NCI-H460 (cell line): ENCODE measurements at regions not wholly inside any gene's neighbourhood (a gene's known extent, or its start where the extent isn't known, plus 50 kb on each side); places are given as distances from the start of the nearest gene placed in this dataset.
"Not testable (repeated sequence)": the region's sequence is repeated elsewhere in the genome, so short reads cannot be mapped to it uniquely, and the experiment has no call there.

Experiments used
- DNase-seq: peaks from one replicate; pipeline ENCODE4 v3.0.0-alpha.2; 2016; ENCODE audit warnings: low read depth; ENCODE audit errors: extremely low read depth

DNA sequence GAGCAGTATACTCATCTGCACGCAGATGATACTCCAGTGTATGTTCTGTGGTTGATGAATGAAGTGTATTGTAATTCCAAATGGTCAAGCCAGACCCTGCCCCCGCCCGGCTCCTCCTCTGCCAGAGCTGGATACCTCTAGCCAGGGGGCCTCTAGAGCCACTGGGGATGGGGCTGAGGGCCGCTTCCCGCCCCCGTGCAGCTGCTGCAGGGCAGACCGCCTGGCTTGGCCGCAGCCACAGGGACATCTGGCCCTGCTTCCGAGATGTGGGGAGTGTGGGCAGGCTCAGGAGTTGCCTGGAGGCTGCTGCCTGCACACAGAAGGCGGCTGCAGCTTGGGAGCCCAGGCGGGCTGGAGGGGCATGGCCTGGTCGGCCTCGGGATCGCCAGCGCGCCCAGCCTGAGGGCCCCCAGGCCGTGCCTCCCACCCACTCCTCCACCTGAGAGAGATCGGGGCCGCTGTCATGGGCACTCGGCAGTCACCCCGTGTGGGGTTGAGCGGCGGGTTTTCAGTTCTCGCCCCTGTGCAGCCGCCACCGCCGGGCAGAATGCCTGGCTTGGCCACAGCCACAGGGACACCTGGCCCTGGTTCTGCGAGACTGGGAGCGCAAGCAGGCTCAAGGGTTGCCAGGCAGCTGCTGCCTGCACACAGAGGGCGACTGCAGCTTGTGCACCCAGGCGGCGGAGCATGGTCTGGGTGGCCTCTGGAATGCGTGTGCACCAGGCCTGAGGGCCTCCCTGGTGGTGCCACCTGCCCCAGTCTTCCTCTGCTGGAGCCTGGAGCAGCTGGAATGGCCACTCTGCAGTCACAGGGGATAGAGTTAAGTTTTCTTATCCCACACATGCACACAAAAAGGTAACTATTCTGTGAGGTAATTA is 1643.7 kb downstream of the SPATA31A7 start:
- not testable (repeated sequence) for DNase-seq

DNA sequence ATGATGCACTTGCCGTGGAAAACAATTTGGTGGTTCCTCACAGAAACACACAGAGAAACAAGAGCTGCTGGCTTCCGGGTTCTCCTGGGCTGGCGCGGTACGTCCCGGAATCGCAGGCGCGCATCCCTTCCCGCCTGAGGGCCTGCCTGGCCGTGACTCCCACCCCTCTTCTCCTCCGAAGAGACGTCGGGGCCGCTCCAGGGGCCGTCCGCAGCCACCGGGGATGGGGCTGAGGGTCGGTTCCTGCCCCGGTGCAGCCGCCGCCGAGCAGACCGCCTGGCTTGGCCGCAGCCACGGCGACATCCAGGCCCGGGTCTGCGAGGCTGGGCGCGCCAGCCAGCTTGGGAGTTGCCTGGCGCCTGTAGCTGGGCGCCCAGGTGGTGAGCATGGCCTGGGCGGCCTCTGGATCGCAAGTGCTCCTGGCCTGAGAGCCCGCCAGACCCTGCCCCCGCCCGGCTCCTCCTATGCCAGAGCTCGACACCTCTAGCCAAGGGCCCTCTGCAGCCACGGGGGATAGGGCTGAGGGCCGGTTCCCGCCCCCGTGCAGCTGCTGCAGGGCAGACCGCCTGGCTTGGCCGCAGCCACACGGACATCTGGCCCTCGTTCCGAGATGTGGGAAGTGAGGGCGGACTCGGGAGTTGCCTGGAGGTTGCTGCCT is 1647.5 kb downstream of the SPATA31A7 start:
- DNase-seq: not testable (repeated sequence)

DNA sequence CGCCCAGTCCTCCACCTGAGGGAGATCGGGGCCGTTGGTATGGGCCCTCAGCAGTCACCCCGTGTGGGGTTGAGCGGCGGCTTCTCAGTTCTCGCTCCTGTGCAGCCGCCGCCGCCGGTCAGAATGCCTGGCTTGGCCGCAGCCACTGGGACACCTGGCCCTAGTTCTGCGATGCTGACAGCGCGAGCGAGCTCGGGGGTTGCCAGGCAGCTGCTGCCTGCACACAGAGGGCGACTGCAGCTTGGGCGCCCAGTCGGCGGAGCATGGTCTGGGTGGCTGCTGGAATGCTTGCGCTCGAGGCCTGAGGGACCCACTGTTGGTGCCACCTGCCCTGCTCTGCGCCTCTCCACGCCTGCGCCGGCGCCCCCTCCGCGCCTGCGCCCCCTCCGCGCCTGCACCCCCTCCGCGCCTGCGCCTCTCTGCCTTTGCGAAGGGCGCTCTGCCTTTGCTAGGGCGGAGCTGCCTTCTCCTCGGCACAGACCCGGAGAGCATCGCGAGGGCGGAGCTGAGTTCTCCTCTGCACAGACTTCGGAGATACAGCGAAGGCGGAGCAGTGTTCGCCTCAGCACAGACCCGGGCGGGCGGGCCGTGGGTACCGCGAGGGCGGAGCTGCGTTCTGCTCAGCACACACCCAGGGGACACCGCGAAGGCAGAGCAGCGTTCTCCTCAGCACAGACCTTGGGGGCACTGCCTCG is 1648.3 kb downstream of the SPATA31A7 start:
- DNase-seq: peak; percentile 78

DNA sequence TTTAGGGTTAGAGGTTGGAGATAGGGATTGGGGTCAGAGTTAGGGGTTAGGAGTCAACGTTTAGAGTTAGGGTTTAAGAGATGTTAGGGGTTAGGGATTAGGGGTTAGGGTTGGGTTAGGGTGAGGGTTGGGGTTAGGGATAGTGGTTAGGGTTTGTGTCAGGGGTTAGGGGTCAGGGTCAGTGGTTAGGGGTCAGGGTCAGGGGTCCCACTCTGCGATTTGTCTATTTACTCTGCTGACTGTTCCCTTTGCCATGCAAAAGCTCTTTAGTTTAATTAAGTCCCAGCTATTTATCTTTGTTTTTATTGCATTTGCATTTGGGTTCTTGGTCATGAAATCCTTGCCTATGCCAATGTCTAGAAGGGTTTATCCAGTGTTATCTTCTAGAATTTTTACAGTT is 1649.3 kb downstream of the SPATA31A7 start:
- DNase-seq: not testable (repeated sequence)

DNA sequence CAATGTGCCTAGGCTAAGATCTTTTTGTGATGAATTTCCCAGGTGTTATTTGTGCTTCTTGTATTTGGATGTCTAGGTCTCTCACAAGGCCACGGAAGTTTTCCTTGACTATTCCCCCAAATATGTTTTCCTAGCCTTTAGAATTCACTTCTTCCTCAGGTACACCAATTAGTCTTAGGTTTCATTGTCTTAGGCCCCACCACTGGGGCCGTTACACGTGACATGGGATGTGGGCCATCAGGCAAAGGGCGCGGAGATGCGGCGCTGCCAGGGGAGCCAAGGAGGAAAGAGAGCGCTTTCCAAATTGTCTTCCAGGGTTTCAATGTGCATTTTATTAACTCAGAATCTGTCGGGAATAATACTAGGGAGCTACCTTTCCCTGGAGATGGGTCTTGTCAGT is 1653.3 kb downstream of the SPATA31A7 start:
- not testable (repeated sequence) for DNase-seq

DNA sequence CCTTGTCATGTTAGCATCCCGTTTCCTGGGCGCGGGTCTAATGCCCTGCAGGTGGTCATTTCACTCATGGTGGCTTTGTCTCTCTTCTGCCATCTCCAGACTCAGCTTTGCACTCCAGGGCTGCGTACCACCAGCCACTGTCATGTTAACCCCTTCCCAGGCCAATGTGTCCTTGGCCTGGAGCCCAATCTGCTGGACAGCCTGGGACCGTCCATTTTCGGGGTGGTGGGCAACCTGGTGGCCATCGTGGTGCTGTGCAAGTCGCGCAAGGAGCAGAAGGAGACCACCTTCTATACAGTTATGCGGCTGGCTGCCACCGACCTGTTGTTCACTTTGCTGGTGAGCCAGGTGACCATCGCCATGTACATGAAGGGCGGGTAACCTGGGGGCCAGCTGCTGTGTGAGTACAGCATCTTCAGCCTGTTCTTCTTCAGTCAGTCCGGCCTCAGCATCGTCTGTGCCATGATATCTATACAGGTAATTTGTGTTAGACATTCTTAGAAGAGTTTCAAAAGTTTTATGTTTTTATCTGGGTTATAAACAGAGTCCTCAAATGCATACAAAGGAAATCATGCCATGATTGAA is 1654.0 kb downstream of the SPATA31A7 start:
- DNase-seq: not testable (repeated sequence)

DNA sequence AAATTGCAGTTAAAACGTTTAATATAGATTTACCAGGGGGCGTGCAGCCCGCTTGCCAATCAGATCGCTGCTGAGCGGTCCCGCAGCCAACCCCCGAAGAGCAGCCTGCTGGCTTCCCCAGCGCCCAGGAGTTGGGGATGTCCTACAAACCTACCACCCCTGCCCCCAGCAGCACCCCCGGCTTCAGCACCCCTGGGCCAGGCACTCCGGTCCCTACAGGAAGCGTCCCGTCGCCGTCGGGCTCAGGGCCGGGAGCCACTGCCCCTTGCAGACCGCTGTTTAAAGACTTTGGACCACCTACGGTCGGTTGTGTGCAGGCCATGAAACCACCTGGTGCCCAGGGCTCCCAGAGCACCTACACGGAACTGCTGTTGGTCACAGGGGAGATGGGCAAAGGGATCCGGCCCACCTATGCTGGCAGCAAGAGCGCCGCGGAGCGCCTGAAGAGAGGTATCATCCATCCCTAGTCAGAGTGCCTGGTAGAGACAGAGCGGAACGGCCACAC is 1654.9 kb downstream of the SPATA31A7 start:
- not testable (repeated sequence) for DNase-seq

DNA sequence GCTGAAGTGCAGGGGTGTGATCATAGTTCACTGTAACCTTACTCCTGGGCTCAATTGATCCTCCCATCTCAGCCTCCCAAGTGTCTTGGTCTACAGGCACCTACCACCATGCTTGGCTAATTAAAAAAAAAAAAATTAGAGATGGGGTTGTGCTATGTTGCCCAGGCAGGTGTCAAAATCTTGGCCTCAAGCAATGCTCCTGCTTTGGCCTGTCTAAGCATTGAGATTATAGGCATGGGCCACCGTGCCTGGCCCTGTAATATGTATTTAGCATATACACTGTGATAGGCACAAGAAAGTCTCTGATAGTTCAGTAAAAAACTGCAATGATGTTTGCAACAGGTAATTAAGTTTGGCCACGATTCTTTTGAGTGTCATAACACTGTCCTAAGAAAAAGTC is 1658.4 kb downstream of the SPATA31A7 start:
- not testable (repeated sequence) for DNase-seq

DNA sequence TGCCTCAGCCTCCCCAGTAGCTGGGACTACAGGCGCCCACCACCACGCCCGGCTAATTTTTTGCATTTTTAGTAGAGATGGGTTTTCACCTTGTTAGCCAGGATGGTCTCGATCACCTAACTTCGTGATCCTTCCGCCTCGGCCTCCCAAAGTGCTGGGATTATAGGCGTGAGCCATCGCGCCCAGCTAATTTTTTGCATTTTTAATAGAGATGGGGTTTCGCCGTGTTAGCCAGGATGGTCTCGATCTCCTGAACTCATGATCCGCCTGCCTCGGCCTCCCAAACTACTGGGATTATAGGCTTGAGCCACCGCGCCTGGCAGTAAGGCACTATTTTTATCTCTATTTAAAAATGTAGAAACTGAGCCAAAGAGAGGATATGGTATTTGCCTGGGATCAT is 1660.2 kb downstream of the SPATA31A7 start:
- not testable (repeated sequence) for DNase-seq

DNA sequence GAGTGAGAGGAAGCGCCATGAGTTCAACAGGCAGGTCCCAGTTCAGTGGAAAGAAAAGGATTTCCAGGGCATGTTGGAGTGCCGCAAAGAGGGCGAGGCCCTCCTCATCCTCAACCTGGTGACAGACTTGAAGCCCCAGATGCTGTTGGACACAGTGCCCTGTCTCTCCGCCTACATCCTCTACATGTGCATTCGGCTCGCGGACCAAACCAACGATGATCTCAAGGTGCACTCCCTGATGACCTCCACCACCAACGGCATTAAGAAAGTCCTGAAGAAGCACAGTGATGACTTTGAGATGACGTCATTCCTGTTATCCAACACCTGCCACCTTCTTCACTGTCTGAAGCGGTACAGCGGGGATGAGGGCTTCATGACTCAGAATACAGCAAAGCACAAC is 1667.4 kb downstream of the SPATA31A7 start:
- DNase-seq: not testable (repeated sequence)

DNA sequence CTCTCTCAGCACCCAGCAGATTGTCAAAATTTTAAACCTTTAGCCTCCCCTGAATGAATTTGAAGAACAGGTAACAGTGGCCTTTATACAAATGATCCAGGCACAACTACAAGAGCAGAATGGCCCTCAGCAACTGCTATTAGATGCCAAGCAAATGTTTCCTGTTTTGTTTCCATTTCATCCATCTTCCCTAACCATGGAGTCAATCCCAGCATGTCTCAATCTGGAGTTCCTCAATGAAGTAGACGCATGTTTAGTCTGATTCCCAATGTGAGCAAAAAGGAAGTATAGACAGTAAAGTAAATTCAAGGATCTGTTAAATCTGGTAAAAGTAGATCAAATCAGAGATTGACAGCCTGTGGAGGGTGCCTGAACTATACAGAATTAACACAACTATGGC is 1668.4 kb downstream of the SPATA31A7 start:
- not testable (repeated sequence) for DNase-seq

DNA sequence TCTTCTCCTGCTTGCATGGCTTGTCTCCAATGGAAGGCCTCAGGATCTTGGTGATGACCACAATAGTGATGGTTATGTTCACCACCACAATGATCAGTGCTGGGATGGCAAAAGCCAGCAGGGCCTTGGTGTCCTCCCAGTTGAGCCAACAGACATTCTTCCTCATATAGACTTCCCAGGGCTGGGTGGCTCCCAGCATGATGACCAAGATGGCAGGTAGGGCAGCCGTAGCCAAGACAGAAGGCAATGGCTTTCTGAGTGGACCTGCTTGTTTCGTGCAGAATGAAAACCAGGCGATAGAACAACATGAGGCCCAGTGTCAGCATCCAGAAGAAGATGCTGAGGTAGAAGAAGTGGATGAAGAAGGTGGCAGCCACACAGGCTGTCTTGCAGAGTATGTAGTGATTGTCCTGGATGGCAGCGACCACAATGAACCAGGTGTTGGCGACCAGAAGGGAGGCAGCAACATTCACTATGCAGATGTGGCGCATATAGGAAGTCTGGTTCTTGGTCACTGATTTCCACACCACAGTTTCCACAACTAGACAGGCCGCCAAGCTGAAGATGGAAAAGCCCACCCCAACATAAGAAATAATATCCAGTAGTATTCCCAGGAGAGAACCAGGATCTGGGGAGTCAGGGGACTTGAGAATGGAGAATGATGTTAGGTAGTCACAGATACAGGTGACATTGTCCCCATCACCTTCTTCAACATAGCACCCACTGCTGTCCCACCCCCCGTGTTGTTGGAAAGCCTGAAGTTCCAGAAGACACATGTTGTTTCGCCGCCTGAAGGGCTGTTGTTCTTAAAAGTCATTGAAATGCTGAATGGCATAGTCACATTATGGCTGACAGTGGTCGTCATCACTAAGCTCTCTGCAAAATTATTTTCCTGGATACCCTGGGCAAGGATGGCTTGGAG is 1671.4 kb downstream of the SPATA31A7 start:
- DNase-seq: not testable (repeated sequence)

DNA sequence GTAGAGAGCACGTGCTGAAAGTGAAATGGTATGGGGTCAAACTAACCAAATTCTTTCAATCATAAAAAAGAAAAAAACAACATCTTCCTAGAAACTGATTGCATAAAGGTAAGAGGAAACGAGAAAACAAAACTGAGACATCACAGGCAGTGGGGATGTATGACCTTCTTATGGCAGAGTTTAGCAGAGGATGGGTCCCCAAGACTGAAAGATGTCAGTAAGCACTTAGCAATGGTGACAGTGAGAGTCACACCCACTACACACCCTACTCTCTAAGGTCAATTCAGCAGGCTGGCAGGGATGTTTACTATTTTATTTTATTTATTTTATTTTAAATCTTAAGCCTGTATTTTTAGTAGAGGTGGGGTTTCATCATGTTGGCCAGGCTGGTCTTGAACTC is 1672.3 kb downstream of the SPATA31A7 start:
- DNase-seq: not testable (repeated sequence)

DNA sequence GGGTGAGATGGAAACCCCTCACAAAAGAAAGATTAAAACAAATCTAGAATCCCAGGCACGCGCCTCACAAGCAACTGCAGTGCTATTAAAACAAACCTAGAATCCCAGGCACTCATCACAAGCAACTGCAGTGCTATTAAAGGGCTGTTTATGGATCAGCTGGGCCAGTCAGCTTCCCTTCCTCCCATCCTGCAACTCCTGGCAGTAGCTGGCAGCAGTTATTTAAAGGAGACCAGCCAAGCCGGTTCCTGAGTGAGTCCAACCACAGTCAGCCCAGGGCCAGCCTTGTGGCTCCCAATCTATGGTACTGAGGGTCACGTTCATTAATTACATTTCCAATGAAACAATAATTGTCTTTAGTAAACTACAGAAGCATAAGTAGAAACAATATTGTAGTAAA is 1673.5 kb downstream of the SPATA31A7 start:
- DNase-seq: not testable (repeated sequence)

DNA sequence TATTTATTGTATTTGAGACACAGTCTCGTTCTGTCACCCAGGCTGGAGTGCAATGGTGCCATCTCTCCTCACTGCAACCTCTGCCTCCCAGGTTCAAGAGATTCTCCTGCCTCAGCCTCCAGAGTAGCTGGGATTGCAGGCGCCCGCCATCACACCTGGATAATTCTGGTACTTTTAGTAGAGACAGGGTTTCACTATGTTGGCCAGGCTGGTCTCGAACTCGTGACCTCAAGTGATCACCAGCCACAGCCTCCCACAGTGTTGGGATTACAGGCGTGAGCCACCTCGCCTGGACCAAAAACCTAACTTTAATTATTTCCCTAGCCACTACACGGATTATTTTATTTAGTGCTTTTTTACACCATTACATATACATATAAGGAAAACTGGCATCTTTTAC is 1674.0 kb downstream of the SPATA31A7 start:
- DNase-seq: not testable (repeated sequence)

DNA sequence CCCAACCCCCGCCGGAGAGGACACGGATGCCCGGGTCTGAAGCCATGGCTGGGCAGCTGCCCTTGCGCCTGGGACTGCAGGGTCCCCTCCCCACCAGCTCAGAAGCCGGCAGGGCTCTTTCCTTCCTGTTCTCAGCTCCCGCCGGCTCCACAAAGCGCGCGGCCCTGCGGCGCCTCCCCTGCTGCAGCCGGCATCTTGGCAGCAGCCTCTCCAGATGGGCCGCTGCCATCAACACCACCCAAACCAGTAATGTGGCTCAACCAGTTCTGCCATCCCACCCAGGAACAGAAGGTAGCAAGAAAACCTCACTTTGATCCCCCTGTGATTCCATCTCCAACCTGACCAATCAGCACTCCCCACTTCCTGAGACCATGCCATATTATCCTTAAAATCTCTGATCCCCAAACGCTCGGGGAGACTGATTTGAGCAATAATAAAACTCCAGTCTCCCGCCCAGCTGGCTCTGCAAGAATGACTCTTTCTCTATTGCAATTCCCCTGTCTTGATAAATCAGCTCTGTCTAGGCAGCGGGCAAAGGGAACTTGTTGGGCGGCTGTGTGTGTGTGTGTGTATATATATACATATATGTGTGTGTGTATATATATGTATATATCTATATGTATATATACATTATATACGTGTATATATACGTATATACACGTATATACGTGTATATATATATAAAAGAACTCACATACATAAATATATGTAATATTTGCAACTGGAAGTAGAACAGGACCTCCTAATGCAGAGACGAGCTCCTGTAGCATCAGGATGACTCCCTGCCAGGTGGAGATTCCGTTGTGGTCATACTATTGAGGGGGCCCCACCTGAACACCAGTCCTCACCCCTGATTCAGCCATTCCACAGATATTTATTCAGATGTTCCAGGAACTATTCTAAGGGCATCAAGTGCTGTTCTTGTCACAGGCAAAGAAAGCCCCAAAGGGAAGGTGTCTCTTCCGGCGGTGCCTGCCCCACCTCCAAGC is 1674.9 kb downstream of the SPATA31A7 start:
- not testable (repeated sequence) for DNase-seq

DNA sequence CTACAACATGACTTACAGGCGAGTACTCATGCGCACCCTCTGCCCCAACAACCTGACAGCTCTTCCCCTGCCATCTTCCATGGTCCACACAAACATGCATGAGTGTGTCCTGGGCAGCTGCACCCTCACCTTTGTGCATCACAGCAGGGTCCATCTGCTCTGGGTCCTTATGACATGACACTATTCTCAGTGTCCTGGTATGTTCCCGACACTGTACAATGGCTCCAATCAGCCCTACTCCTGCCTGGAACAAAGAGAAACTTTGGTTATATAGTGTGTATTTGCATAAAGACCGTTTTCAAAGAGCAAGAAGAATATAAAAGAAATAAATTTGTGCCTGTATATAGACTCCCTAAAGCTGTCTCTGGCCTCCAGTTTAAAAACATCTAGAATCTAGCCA is 1679.2 kb downstream of the SPATA31A7 start:
- not testable (repeated sequence) for DNase-seq

DNA sequence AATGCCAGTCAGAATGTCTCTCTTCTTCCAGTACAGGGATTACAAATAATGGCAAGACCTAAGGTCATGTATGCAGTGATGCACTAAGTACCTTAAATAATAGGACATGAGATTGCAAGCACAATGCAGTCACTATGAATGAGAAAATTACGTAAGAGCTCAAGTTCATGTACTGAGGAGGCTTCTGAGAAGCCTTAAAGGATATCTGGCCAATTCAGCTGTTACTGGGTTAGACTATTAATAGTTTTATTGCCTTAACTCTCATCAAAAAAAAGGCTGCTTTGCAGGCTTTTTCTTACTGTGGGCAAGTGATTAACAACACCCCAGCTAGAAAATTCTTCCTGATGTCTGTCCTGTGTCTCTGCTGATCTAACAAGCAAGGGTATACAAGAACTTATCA is 1681.9 kb downstream of the SPATA31A7 start:
- not testable (repeated sequence) for DNase-seq
